Liver (tissue), 8 donors: ENCODE measurements at regions not wholly inside any gene's neighbourhood (a gene's known extent, or its start where the extent isn't known, plus 50 kb on each side); places are given as distances from the start of the nearest gene placed in this dataset.

Experiments used
- DNase-seq: peaks from one replicate; pipeline ENCODE4 v3.0.0-alpha.2; 2017; ENCODE audit warnings: low spot score
- H3K27ac ChIP-seq, 2 donors: one replicate each; pipeline ENCODE4 v1.7.0; 2013; ENCODE audit warnings: inconsistent platforms in 2 of 2, low read length in 2 of 2, control low read depth in 1 of 2, low read depth in 1 of 2, mild to moderate bottlenecking in 1 of 2
- H3K27me3 ChIP-seq, 4 donors: one replicate each; pipeline versions ENCODE4 v1.6.1 to v1.7.0; 2013; ENCODE audit warnings: low read length in 3 of 4, inconsistent platforms in 1 of 4, mild to moderate bottlenecking in 1 of 4, moderate library complexity in 1 of 4; ENCODE audit not compliant: control insufficient read depth in 4 of 4, insufficient read depth in 4 of 4
- H3K36me3 ChIP-seq, 4 donors: one replicate each; pipeline versions ENCODE4 v1.6.1 to v1.7.0; 2013; ENCODE audit warnings: low read length in 3 of 4, mild to moderate bottlenecking in 3 of 4, low read depth in 1 of 4, moderate library complexity in 1 of 4; ENCODE audit not compliant: control insufficient read depth in 4 of 4, insufficient read depth in 3 of 4
- H3K4me1 ChIP-seq, 4 donors: one replicate each; pipeline versions ENCODE4 v1.6.1 to v1.7.0; 2013; ENCODE audit warnings: low read length in 3 of 4, mild to moderate bottlenecking in 3 of 4, moderate library complexity in 1 of 4; ENCODE audit not compliant: control insufficient read depth in 4 of 4, insufficient read depth in 4 of 4
- H3K4me3 ChIP-seq, 3 donors: one replicate each; pipeline versions ENCODE4 v1.6.1 to v1.7.0; 2013; ENCODE audit warnings: low read length in 3 of 3, control low read depth in 1 of 3, low read depth in 1 of 3, mild to moderate bottlenecking in 1 of 3
- H3K9ac ChIP-seq, 2 donors: one replicate each; pipeline ENCODE4 v1.7.0; 2013; ENCODE audit warnings: low read length in 2 of 2, mild to moderate bottlenecking in 2 of 2, moderate library complexity in 2 of 2, control low read depth in 1 of 2, low read depth in 1 of 2
- H3K9me3 ChIP-seq, 4 donors: one replicate each; pipeline versions ENCODE4 v1.6.1 to v1.7.0; 2013; ENCODE audit warnings: low read length in 3 of 4; ENCODE audit not compliant: control insufficient read depth in 4 of 4
- ATF3 ChIP-seq: IDR thresholded peaks from 2 replicates; pipeline ENCODE4 v1.6.1; 2016; ENCODE audit warnings: antibody characterized with exemption
- CTCF ChIP-seq: fragments of 150-350 bp; IDR thresholded peaks from 2 replicates; pipeline ENCODE4 v1.5.1; 2017; ENCODE audit warnings: improper control_type of control experiment, low read depth, low read length; ENCODE audit not compliant: missing input control
- EGR1 ChIP-seq, 2 donors: IDR thresholded peaks; 2 replicates each; pipeline ENCODE4 v1.6.1; 2016 to 2018; ENCODE audit warnings: antibody characterized with exemption in 2 of 2, low read depth in 2 of 2
- FOXA1 ChIP-seq: IDR thresholded peaks from 2 replicates; pipeline ENCODE4 v1.6.1; 2016; ENCODE audit warnings: antibody characterized with exemption
- FOXA2 ChIP-seq: IDR thresholded peaks from 2 replicates; pipeline ENCODE4 v1.6.1; 2016; ENCODE audit warnings: antibody characterized with exemption
- GABPA ChIP-seq, 2 donors: IDR thresholded peaks in 1 of 2; conservative IDR thresholded peaks in 1 of 2; 2 replicates each; pipeline ENCODE4 v1.6.1; 2016; ENCODE audit warnings: antibody characterized with exemption in 2 of 2, mild to moderate bottlenecking in 1 of 2, moderate library complexity in 1 of 2
- HNF4A ChIP-seq, 2 donors: conservative IDR thresholded peaks; 2 replicates each; pipeline ENCODE4 v1.6.1; 2016; ENCODE audit warnings: antibody characterized with exemption in 2 of 2, mild to moderate bottlenecking in 2 of 2
- HNF4G ChIP-seq: IDR thresholded peaks from 2 replicates; pipeline ENCODE4 v1.6.1; 2016; ENCODE audit warnings: antibody characterized with exemption
- JUND ChIP-seq, 2 donors: IDR thresholded peaks; 2 replicates each; pipeline ENCODE4 v1.6.1; 2016; ENCODE audit warnings: antibody characterized with exemption in 2 of 2
- MAX ChIP-seq: IDR thresholded peaks from 2 replicates; pipeline ENCODE4 v1.6.1; 2016; ENCODE audit warnings: antibody characterized with exemption
- NR2F2 ChIP-seq: IDR thresholded peaks from 2 replicates; pipeline ENCODE4 v1.6.1; 2016; ENCODE audit warnings: antibody characterized with exemption
- RAD21 ChIP-seq, 2 donors: IDR thresholded peaks; 2 replicates each; pipeline ENCODE4 v1.6.1; 2016; ENCODE audit warnings: antibody characterized with exemption in 2 of 2, mild to moderate bottlenecking in 2 of 2
- REST ChIP-seq: IDR thresholded peaks from 2 replicates; pipeline ENCODE4 v1.6.1; 2016; ENCODE audit warnings: antibody characterized with exemption, mild to moderate bottlenecking
- RXRA ChIP-seq, 2 donors: IDR thresholded peaks; 2 replicates each; pipeline ENCODE4 v1.6.1; 2017 to 2018; ENCODE audit warnings: antibody characterized with exemption in 2 of 2, mild to moderate bottlenecking in 1 of 2
- SP1 ChIP-seq: IDR thresholded peaks from 2 replicates; pipeline ENCODE4 v1.6.1; 2018; ENCODE audit warnings: antibody characterized with exemption, mild to moderate bottlenecking
- TAF1 ChIP-seq: conservative IDR thresholded peaks from 2 replicates; pipeline ENCODE4 v1.6.1; 2016; ENCODE audit warnings: antibody characterized with exemption, mild to moderate bottlenecking
- YY1 ChIP-seq: IDR thresholded peaks from 2 replicates; pipeline ENCODE4 v1.6.1; 2016; ENCODE audit warnings: antibody characterized with exemption, mild to moderate bottlenecking
- ZBTB33 ChIP-seq: IDR thresholded peaks from 2 replicates; pipeline ENCODE4 v1.6.1; 2016; ENCODE audit warnings: antibody characterized with exemption
- WGBS: extraction: QIAGEN DNeasy Blood & Tissue Kit; methylation state at CpG from one replicate; pipeline ENCODE4 v1.1.7; 2013; 5-methylcytosine and 5-hydroxymethylcytosine counted together
- donor health status: healthy.
- donor health status: healthy.
- donor health status: healthy.
- donor health status: healthy.
- donor health status: healthy.

- no peaks in the 10 kb centered on the region for H3K9me3 ChIP-seq
- H3K36me3 ChIP-seq: no peaks in the 10 kb centered on the region
- no peak overlapping the region for H3K27ac ChIP-seq
- H3K4me3 ChIP-seq: no peak overlapping the region
- DNase-seq: no peak
- H3K9ac ChIP-seq: no peak overlapping the region
- H3K4me1 ChIP-seq: no peaks in the 10 kb centered on the region
- TF ChIP-seq MAX: no peak
- no peak for TF ChIP-seq HNF4A (conservative IDR thresholded peaks at IDR 0.05)
- no peak for TF ChIP-seq ZBTB33
- TF ChIP-seq TAF1: no peak
- no peak for TF ChIP-seq HNF4G
- TF ChIP-seq GABPA (IDR thresholded peaks at IDR 0.05 in 1 of 2, conservative IDR thresholded peaks at IDR 0.05 in 1 of 2): no peak
- no peak for TF ChIP-seq SP1
- TF ChIP-seq ATF3: no peak
- TF ChIP-seq REST: no peak
- TF ChIP-seq FOXA2: no peak
- no peak for TF ChIP-seq FOXA1
- no peak for TF ChIP-seq YY1
- no peak for TF ChIP-seq CTCF
- no peak for TF ChIP-seq RAD21 (IDR thresholded peaks at IDR 0.05)
- no peak for TF ChIP-seq EGR1 (IDR thresholded peaks at IDR 0.05; ENCODE audit: low read depth in 2 of 2)
- TF ChIP-seq NR2F2: no peak
- 99% methylated on average over 1 of the region's 1 CpG for WGBS
- H3K27me3 ChIP-seq: no peaks in the 10 kb centered on the region
Observed at GRCh38 chr3:94593526-94594150, 530.8 kb downstream of the NSUN3 start.

GRCh38 chr3:94596141-94596540, 533.3 kb downstream of the NSUN3 start:
- Histone ChIP-seq H3K27ac (no peak overlapping the region), H3K9ac (no peak overlapping the region), H3K4me1 (no peaks in the 10 kb centered on the region), H3K9me3 (no peaks in the 10 kb centered on the region), H3K4me3 (no peak overlapping the region), H3K27me3 (no peaks in the 10 kb centered on the region), H3K36me3 (no peaks in the 10 kb centered on the region)
- 85% methylated on average over 3 of the region's 3 CpGs for WGBS
- no peak for DNase-seq
- no peak for TF ChIP-seq YY1
- no peak for TF ChIP-seq RXRA (IDR thresholded peaks at IDR 0.05)
- no peak for TF ChIP-seq MAX
- TF ChIP-seq NR2F2: no peak
- no peak for TF ChIP-seq ATF3
- no peak for TF ChIP-seq SP1
- no peak for TF ChIP-seq HNF4G
- TF ChIP-seq FOXA1: no peak
- TF ChIP-seq REST: no peak
- TF ChIP-seq RAD21 (IDR thresholded peaks at IDR 0.05): no peak
- no peak for TF ChIP-seq TAF1
- TF ChIP-seq JUND (IDR thresholded peaks at IDR 0.05): no peak
